ENCODE measurements at regions not wholly inside any gene's neighbourhood (a gene's known extent, or its start where the extent isn't known, plus 50 kb on each side); places are given as distances from the start of the nearest gene placed in this dataset.
A peak's percentile ranks its signal among the peaks of the same experiment; 100 is the strongest.

DNA sequence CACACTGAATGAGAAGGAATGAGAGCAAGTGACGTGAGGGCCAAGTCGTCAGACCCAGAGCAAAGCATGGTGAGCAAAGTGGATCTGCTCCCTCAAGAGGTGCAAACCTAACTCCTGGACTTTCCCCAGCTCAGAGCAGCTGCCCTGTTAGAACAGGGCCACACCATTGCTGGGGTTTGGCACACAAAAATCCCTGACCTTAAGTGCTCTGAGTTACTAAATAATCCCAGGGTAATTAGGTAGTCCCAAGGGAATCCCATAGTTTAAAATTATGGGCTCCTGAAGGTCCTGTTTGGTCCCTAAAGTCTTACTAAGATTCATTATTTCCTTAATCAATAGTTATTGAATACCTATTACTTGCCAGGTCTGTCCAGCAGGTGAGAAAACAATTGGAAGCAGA, 165.1 kb upstream of the TNFAIP3 start:
- Histone ChIP-seq H3K4me2 (ENCODE audit: low read depth, low read length) (no peak overlapping the region), H3K9ac (ENCODE audit: low read length) (no peak overlapping the region)

DNA sequence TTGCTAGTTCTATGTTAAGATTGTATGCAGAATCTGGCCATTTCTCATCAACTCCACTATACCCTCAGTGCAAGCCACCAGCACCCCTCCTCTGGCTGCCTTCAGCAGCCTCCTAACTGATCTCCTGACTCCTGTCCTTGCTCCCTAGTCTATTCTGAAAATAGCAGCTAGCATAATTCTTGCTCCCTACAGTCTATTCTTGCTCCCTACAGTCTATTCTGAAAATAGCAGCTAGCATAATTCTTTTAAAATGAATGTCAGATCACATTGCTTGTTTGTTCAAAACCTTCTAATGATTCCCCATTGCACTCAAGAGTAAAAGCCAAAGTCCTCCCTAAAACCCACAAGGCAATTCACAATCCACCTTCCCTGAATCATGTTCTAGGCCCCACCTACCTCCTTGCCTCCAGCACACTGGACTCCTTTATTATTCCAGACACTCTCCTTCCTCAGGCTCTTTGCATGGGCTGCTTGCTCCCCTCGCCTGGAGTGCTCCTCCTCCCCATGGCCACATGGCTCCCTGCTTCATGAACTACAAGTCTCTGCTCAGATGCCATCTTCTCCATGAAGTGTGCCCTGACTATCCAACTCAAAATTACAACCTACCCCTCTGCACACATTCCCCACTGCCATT, 164.2 kb upstream of the TNFAIP3 start:
- no peak overlapping the region for H3K4me3 ChIP-seq (ENCODE audit: low read length)
- no peaks in the 10 kb centered on the region for H3K9me3 ChIP-seq (replicated peaks; ENCODE audit: insufficient read depth, low read length)
- no peaks in the 10 kb centered on the region for H3K36me3 ChIP-seq (replicated peaks; ENCODE audit: insufficient read depth, low read length)
- no peaks in the 10 kb centered on the region for H4K20me1 ChIP-seq (ENCODE audit: insufficient read depth, low read length)
- no peak overlapping the region for H2AFZ ChIP-seq (ENCODE audit: low read length)
- H3F3A ChIP-seq (ENCODE audit: insufficient read depth, low read length) = peaks cover 28% of the 10 kb centered on the region
- peaks cover 8% of the 10 kb centered on the region for H3K79me2 ChIP-seq (ENCODE audit: low read length)
- H3K4me2 ChIP-seq (ENCODE audit: low read depth, low read length) = no peak overlapping the region
- TF ChIP-seq EZH2 (optimal IDR thresholded peaks at IDR 0.05; ENCODE audit: low read depth, low read length) (no peak), EZH2phosphoT487 (IDR thresholded peaks at IDR 0.05; ENCODE audit: low read length) (no peak)
- TF ChIP-seq, protein P1, sequence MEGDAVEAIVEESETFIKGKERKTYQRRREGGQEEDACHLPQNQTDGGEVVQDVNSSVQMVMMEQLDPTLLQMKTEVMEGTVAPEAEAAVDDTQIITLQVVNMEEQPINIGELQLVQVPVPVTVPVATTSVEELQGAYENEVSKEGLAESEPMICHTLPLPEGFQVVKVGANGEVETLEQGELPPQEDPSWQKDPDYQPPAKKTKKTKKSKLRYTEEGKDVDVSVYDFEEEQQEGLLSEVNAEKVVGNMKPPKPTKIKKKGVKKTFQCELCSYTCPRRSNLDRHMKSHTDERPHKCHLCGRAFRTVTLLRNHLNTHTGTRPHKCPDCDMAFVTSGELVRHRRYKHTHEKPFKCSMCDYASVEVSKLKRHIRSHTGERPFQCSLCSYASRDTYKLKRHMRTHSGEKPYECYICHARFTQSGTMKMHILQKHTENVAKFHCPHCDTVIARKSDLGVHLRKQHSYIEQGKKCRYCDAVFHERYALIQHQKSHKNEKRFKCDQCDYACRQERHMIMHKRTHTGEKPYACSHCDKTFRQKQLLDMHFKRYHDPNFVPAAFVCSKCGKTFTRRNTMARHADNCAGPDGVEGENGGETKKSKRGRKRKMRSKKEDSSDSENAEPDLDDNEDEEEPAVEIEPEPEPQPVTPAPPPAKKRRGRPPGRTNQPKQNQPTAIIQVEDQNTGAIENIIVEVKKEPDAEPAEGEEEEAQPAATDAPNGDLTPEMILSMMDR (IDR thresholded peaks at IDR 0.05; ENCODE audit: low read length) = no peak
- H3K27ac ChIP-seq (ENCODE audit: low read length) = no peak overlapping the region
- H3K9me2 ChIP-seq (replicated peaks; ENCODE audit: insufficient read depth, low read length) = no peaks in the 10 kb centered on the region
- no peak overlapping the region for H3K9ac ChIP-seq (ENCODE audit: low read length)
- H3K27me3 ChIP-seq (replicated peaks; ENCODE audit: insufficient read depth, low read length) = no peaks in the 10 kb centered on the region
- no peak for DNase-seq
- H3K4me1 ChIP-seq (ENCODE audit: low read length) = peaks cover 49% of the 10 kb centered on the region

More for the DNA sequence above, 165.1 kb upstream of the TNFAIP3 start:
- Histone ChIP-seq H3K36me3 (replicated peaks; ENCODE audit: insufficient read depth, low read length) (no peaks in the 10 kb centered on the region), H3K4me3 (ENCODE audit: low read length) (no peak overlapping the region), H3K4me1 (ENCODE audit: low read length) (peaks cover 50% of the 10 kb centered on the region), H3K27ac (ENCODE audit: low read length) (no peak overlapping the region), H3K9me2 (replicated peaks; ENCODE audit: insufficient read depth, low read length) (no peaks in the 10 kb centered on the region), H2AFZ (ENCODE audit: low read length) (no peak overlapping the region), H3F3A (ENCODE audit: insufficient read depth, low read length) (peaks cover 25% of the 10 kb centered on the region), H3K27me3 (replicated peaks; ENCODE audit: insufficient read depth, low read length) (no peaks in the 10 kb centered on the region), H3K79me2 (ENCODE audit: low read length) (peaks cover 3% of the 10 kb centered on the region), H4K20me1 (ENCODE audit: insufficient read depth, low read length) (no peaks in the 10 kb centered on the region), H3K9me3 (replicated peaks; ENCODE audit: insufficient read depth, low read length) (no peaks in the 10 kb centered on the region)
- TF ChIP-seq EZH2phosphoT487 (IDR thresholded peaks at IDR 0.05; ENCODE audit: low read length) (no peak), EZH2 (optimal IDR thresholded peaks at IDR 0.05; ENCODE audit: low read depth, low read length) (no peak)
- TF ChIP-seq, protein P1 (IDR thresholded peaks at IDR 0.05; ENCODE audit: low read length) = no peak
- DNase-seq = no peak

DNA sequence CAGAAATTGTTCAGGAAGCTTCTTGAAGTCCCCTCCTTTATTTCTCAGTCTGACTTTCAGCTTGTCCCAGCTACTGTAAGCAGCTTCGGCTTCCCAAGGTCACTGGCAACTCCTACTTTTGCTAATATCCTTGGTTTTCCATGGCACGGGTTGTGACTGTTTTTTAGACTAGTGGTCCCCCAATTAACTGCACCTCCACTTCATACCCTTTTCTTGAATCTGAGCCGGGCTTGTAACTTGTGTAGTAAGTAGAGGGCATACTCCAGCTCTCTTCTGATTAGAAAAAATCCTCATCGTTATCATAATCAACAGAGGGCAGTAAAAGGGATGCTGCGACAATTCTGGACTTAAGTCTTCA, 162.3 kb upstream of the TNFAIP3 start:
- H2AFZ ChIP-seq (ENCODE audit: low read length) = peak overlapping the region; percentile 51
- H3F3A ChIP-seq (ENCODE audit: insufficient read depth, low read length) = peaks cover 18% of the 10 kb centered on the region
- H3K27me3 ChIP-seq (replicated peaks; ENCODE audit: insufficient read depth, low read length) = no peaks in the 10 kb centered on the region
- H3K79me2 ChIP-seq (ENCODE audit: low read length) = peaks cover 8% of the 10 kb centered on the region
- no peak for DNase-seq
- H3K9ac ChIP-seq (ENCODE audit: low read length) = peak overlapping the region; percentile 39; the same call in 1 of the 2 replicates
- peaks cover 48% of the 10 kb centered on the region for H3K4me1 ChIP-seq (ENCODE audit: low read length)
- H4K20me1 ChIP-seq (ENCODE audit: insufficient read depth, low read length) = no peaks in the 10 kb centered on the region
- peak overlapping the region; percentile 57; the same call in 1 of the 2 replicates for H3K4me2 ChIP-seq (ENCODE audit: low read depth, low read length)
- no peak for TF ChIP-seq EZH2phosphoT487 (IDR thresholded peaks at IDR 0.05; ENCODE audit: low read length)
- TF ChIP-seq, protein P1 (IDR thresholded peaks at IDR 0.05; ENCODE audit: low read length) = no peak
- no peak overlapping the region for H3K4me3 ChIP-seq (ENCODE audit: low read length)
- H3K27ac ChIP-seq (ENCODE audit: low read length) = peak overlapping the region; percentile 17; the same call in 1 of the 2 replicates
- H3K36me3 ChIP-seq (replicated peaks; ENCODE audit: insufficient read depth, low read length) = no peaks in the 10 kb centered on the region
- no peaks in the 10 kb centered on the region for H3K9me2 ChIP-seq (replicated peaks; ENCODE audit: insufficient read depth, low read length)
- no peaks in the 10 kb centered on the region for H3K9me3 ChIP-seq (replicated peaks; ENCODE audit: insufficient read depth, low read length)
